Endodermal cell (in vitro differentiated cells): ENCODE measurements at regions not wholly inside any gene's neighbourhood (a gene's known extent, or its start where the extent isn't known, plus 50 kb on each side); places are given as distances from the start of the nearest gene placed in this dataset.
"Not testable (repeated sequence)": the region's sequence is repeated elsewhere in the genome, so short reads cannot be mapped to it uniquely, and the experiment has no call there.

Source experiments
- DNase-seq: peaks from one replicate; pipeline ENCODE4 v3.0.0-alpha.2; 2017
- H3K27ac ChIP-seq: 2 replicates; pipeline ENCODE4 v1.5.1; 2013; ENCODE audit warnings: mild to moderate bottlenecking, low read depth, low read length, moderate library complexity
- H3K27me3 ChIP-seq: 2 replicates; pipeline ENCODE4 v1.6.1; 2013; ENCODE audit warnings: mild to moderate bottlenecking, low read length, moderate library complexity; ENCODE audit not compliant: insufficient read depth, control insufficient read depth, poor library complexity, severe bottlenecking
- H3K36me3 ChIP-seq: 2 replicates; pipeline ENCODE4 v1.7.0; 2013; ENCODE audit warnings: mild to moderate bottlenecking, low read length, moderate library complexity; ENCODE audit not compliant: control insufficient read depth, insufficient read depth
- H3K4me1 ChIP-seq: one replicate; pipeline ENCODE4 v1.7.0; 2013; ENCODE audit warnings: low read length; ENCODE audit not compliant: control insufficient read depth, insufficient read depth
- H3K4me3 ChIP-seq: 2 replicates; pipeline ENCODE4 v1.5.1; 2013; ENCODE audit warnings: mild to moderate bottlenecking, low read length, moderate library complexity
- H3K9ac ChIP-seq: 2 replicates; pipeline ENCODE4 v1.6.1; 2013; ENCODE audit warnings: mild to moderate bottlenecking, low read length, moderate library complexity; ENCODE audit not compliant: poor library complexity, severe bottlenecking; ENCODE audit errors: extremely low read depth
- H3K9me3 ChIP-seq: 2 replicates; pipeline ENCODE4 v1.6.1; 2013; ENCODE audit warnings: mild to moderate bottlenecking, low read length, moderate library complexity; ENCODE audit not compliant: control insufficient read depth
- H3K27ac Mint-ChIP-seq: 2 replicates; pipeline ENCODE4 v1.8.0; 2020; ENCODE audit warnings: mixed read lengths
- H3K27me3 Mint-ChIP-seq: 2 replicates; pipeline ENCODE4 v1.8.0; 2021; ENCODE audit warnings: mild to moderate bottlenecking, mixed read lengths; ENCODE audit not compliant: insufficient read depth
- H3K36me3 Mint-ChIP-seq: 2 replicates; pipeline ENCODE4 v1.8.0; 2020; ENCODE audit warnings: low read depth, mixed read lengths
- H3K4me1 Mint-ChIP-seq: 2 replicates; pipeline ENCODE4 v1.8.0; 2020; ENCODE audit warnings: mixed read lengths
- H3K4me3 Mint-ChIP-seq: 2 replicates; pipeline ENCODE4 v1.8.0; 2020; ENCODE audit warnings: mild to moderate bottlenecking, moderate library complexity, mixed read lengths
- H3K9me3 Mint-ChIP-seq: 2 replicates; pipeline ENCODE4 v1.8.0; 2020; ENCODE audit warnings: mild to moderate bottlenecking, mixed read lengths
- WGBS, 2 experiments: methylation state at CpG; one replicate each; pipeline versions ENCODE4 v1.1.5 to v1.1.7; 2013; ENCODE audit warnings: missing lambda C conversion rate in 2 of 2, mixed read lengths in 1 of 2; ENCODE audit not compliant: insufficient coverage in 1 of 2, insufficient read length in 1 of 2; 5-methylcytosine and 5-hydroxymethylcytosine counted together
- TF ChIP-seq, protein P1 (sequence below): fragments of 200-600 bp; sonication (generic); conservative IDR thresholded peaks from 2 replicates; pipeline ENCODE4 v1.5.0; 2021; ENCODE audit warnings: antibody characterized with exemption, mild to moderate bottlenecking

DNA sequence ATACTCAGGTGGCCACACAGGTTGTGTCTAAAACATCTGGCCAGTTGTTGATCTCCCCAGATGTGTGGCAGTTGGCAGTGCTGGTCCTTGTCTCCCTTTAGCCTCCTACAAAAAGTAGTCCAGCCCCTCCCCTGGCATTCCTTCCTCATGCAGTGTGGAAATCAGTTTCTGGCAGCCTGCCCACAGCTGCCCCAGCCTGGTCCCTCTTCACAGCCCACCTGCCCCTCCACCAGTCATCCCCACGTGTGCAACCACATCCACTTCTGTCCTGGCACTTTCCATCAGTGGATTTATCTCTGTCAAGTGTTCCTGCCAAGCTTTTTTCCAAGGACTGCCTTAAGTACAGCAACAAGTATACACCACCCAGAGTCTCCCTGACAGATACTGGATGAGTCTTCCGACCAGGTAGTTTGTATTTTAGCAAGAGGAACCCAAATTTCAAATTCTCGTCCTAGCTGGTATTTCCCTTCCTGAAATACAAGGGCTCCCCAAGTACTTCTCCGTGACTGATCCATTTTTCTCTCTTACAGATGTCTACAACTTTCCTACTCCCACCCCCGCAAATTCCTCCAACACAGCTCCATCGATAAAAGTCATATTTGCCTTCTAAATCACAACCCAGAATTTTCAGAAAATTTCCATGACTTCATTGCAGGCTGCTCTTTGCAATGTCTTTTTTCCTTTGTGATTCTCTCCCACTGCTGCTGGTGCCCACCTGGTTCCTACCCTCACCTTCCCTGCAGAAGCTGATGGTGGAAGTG lies 313.5 kb downstream of the FOXO1 start:
- peak; percentile 37 for DNase-seq

DNA sequence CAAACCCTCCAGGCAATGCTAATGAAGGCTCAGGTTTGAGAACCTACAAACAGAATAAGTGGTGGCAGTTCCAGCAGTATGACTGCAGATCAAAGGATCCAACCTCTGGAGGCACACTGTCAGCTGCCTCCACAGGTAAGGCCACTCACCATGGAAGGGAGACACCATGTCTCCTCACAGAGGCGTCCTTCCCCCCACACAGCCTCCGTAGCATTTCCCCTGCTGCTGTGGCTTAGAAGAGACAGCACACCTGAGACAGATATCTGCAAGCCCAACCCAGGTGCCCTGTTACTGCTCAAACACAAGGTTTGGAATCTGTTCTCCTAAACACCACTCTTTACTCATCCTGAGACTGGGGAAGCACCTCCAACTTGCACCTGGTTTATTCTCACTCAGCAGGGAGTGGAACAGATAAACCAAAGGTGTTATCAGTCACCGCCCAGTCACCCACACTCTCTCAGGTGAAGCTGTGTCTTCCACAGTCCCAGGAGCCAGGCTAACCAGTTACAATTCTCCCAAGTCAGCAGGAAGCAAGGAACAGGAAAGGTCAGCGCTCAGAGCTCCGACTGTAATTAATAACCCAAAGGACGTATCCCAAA lies 311.2 kb downstream of the FOXO1 start:
- H3K4me3 Mint-ChIP-seq = peak overlapping the region; percentile 50
- 72 to 96% methylated on average over 5 to 6 of the region's 6 CpGs for WGBS, 2 experiments
- Histone ChIP-seq H3K27ac (no peak overlapping the region), H3K9me3 (no peaks in the 10 kb centered on the region), H3K4me1 (peaks cover 13% of the 10 kb centered on the region), H3K4me3 (peak overlapping the region; percentile 15), H3K9ac (no peak overlapping the region), H3K27me3 (no peaks in the 10 kb centered on the region), H3K36me3 (no peaks in the 10 kb centered on the region)
- peaks cover 42% of the 10 kb centered on the region for H3K4me1 Mint-ChIP-seq
- DNase-seq = peak; percentile 76
- H3K36me3 Mint-ChIP-seq = no peaks in the 10 kb centered on the region
- H3K27ac Mint-ChIP-seq = peak overlapping the region; percentile 65
- no peaks in the 10 kb centered on the region for H3K27me3 Mint-ChIP-seq
- TF ChIP-seq, protein P1, sequence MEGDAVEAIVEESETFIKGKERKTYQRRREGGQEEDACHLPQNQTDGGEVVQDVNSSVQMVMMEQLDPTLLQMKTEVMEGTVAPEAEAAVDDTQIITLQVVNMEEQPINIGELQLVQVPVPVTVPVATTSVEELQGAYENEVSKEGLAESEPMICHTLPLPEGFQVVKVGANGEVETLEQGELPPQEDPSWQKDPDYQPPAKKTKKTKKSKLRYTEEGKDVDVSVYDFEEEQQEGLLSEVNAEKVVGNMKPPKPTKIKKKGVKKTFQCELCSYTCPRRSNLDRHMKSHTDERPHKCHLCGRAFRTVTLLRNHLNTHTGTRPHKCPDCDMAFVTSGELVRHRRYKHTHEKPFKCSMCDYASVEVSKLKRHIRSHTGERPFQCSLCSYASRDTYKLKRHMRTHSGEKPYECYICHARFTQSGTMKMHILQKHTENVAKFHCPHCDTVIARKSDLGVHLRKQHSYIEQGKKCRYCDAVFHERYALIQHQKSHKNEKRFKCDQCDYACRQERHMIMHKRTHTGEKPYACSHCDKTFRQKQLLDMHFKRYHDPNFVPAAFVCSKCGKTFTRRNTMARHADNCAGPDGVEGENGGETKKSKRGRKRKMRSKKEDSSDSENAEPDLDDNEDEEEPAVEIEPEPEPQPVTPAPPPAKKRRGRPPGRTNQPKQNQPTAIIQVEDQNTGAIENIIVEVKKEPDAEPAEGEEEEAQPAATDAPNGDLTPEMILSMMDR = no peak
- H3K9me3 Mint-ChIP-seq = peaks cover 3% of the 10 kb centered on the region

More for the DNA sequence above, 313.5 kb downstream of the FOXO1 start:
- no peaks in the 10 kb centered on the region for H3K36me3 ChIP-seq
- no peaks in the 10 kb centered on the region for H3K9me3 ChIP-seq
- no peak overlapping the region for H3K27ac Mint-ChIP-seq
- H3K9me3 Mint-ChIP-seq = peaks cover 3% of the 10 kb centered on the region
- TF ChIP-seq, protein P1 = no peak
- no peak overlapping the region for H3K9ac ChIP-seq
- H3K4me3 ChIP-seq = no peak overlapping the region
- H3K4me1 Mint-ChIP-seq = peaks cover 47% of the 10 kb centered on the region
- no peak overlapping the region for H3K4me3 Mint-ChIP-seq
- H3K27ac ChIP-seq = no peak overlapping the region
- peaks cover 2% of the 10 kb centered on the region for H3K27me3 Mint-ChIP-seq
- H3K27me3 ChIP-seq = no peaks in the 10 kb centered on the region
- 89 to 90% methylated on average over 6 of the region's 6 CpGs for WGBS, 2 experiments
- no peaks in the 10 kb centered on the region for H3K36me3 Mint-ChIP-seq
- H3K4me1 ChIP-seq = peaks cover 13% of the 10 kb centered on the region

DNA sequence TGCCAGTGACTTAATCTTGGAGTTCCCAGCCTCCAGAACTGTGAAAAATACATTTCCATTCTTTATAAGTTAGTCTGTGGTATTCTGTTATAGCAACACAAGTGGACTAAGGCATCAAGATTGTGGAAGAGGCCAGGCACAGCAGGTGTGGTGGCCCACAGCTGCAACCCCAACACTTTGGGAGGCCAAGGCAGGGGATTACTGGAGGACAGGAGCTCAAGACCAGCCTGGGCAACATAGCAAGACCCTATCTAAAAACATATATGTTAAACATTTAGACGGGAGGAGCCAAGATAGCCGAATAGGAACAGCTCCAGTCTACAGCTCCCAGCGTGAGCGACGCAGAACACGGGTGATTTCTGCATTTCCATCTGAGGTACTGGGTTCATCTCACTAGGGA lies 310.4 kb downstream of the FOXO1 start:
- WGBS, 2 experiments = 89% methylated on average over 6 of the region's 6 CpGs; no CpG with 5 or more reads in 1 of the 2 experiments
- Histone ChIP-seq H3K27ac (no peak overlapping the region), H3K9ac (no peak overlapping the region), H3K4me1 (peaks cover 13% of the 10 kb centered on the region), H3K36me3 (no peaks in the 10 kb centered on the region), H3K27me3 (no peaks in the 10 kb centered on the region), H3K4me3 (peak overlapping the region; percentile 15), H3K9me3 (no peaks in the 10 kb centered on the region)
- Mint-ChIP-seq H3K27me3 (no peaks in the 10 kb centered on the region), H3K9me3 (peaks cover 5% of the 10 kb centered on the region), H3K4me1 (peaks cover 37% of the 10 kb centered on the region), H3K36me3 (no peaks in the 10 kb centered on the region), H3K4me3 (peak overlapping the region; percentile 50), H3K27ac (peak overlapping the region; percentile 65)
- DNase-seq = no peak
- TF ChIP-seq, protein P1 = no peak

DNA sequence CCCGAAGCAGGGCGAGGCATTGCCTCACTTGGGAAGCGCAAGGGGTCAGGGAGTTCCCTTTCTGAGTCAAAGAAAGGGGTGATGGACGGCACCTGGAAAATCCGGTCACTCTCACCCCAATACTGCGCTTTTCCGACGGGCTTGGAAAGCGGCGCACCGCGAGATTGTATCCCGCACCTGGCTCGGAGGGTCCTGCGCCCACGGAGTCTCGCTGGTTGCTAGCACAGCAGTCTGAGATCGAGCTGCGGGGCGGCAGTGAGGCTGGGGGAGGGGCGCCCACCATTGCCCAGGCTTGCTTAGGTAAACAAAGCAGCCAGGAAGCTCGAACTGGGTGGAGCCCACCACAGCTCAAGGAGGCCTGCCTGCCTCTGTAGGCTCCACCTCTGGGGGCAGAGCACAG lies 310.0 kb downstream of the FOXO1 start:
- Histone ChIP-seq H3K4me1 (peaks cover 13% of the 10 kb centered on the region), H3K4me3 (peak overlapping the region; percentile 15)
- H3K36me3 Mint-ChIP-seq, H3K9me3 ChIP-seq, H3K27ac ChIP-seq, H3K27me3 ChIP-seq, H3K36me3 ChIP-seq, H3K27me3 Mint-ChIP-seq, H3K9me3 Mint-ChIP-seq, H3K9ac ChIP-seq: not testable (repeated sequence)
- WGBS, 2 experiments = 40 to 49% methylated on average over 11 to 20 of the region's 22 CpGs
- Mint-ChIP-seq H3K27ac (peak overlapping the region; percentile 65), H3K4me1 (peaks cover 35% of the 10 kb centered on the region), H3K4me3 (peak overlapping the region; percentile 50)
- peak; percentile 72 for DNase-seq
